CD4-positive, alpha-beta T cell (primary cell): ENCODE measurements at regions not wholly inside any gene's neighbourhood (a gene's known extent, or its start where the extent isn't known, plus 50 kb on each side); places are given as distances from the start of the nearest gene placed in this dataset.

Experiments
- ATAC-seq: fragments of 200-7000 bp; cut with Tn5 transposase; one replicate; pipeline ENCODE4 v1.10.0; 2022; ENCODE audit warnings: mild to moderate bottlenecking; ENCODE audit not compliant: poor library complexity
- CTCF ChIA-PET: fragments of 350-600 bp; sonication (Branson Sonifier 250); formaldehyde crosslinking; loops from one replicate; lab custom pipeline; 2021; ENCODE audit warnings: antibody characterized with exemption, inconsistent platforms; lab: Charles Lee
- POLR2A ChIA-PET: fragments of 350-600 bp; sonication (Branson Sonifier 250); formaldehyde crosslinking; loops from one replicate; lab custom pipeline; 2021; ENCODE audit warnings: antibody characterized with exemption, inconsistent platforms; lab: Charles Lee
- DNase-seq, 14 experiments: peaks; one replicate each; pipeline ENCODE4 v3.0.0-alpha.2; 2013 to 2020; ENCODE audit warnings: mixed read lengths in 2 of 14
- H3K27ac ChIP-seq, 2 donors: one replicate each; pipeline versions ENCODE4 v1.5.1 to v1.7.0; 2013; ENCODE audit warnings: low read length in 2 of 2, low read depth in 1 of 2, mild to moderate bottlenecking in 1 of 2
- H3K27me3 ChIP-seq, 2 experiments: 1 replicate in 1 of 2; 2 replicates in 1 of 2; pipeline versions ENCODE4 v1.6.1 to v1.7.0; 2013; ENCODE audit warnings: low read length in 2 of 2, control low read depth in 1 of 2, mild to moderate bottlenecking in 1 of 2, moderate library complexity in 1 of 2; ENCODE audit not compliant: insufficient read depth in 2 of 2, control insufficient read depth in 1 of 2
- H3K36me3 ChIP-seq: one replicate; pipeline ENCODE4 v1.6.1; 2013; ENCODE audit warnings: low read length, control low read depth; ENCODE audit not compliant: insufficient read depth
- H3K4me1 ChIP-seq: one replicate; pipeline ENCODE4 v1.6.1; 2013; ENCODE audit warnings: low read length, control low read depth; ENCODE audit not compliant: insufficient read depth
- H3K4me3 ChIP-seq: one replicate; pipeline ENCODE4 v1.5.1; 2013; ENCODE audit warnings: mild to moderate bottlenecking, low read length, moderate library complexity
- H3K9me3 ChIP-seq, 2 experiments: 1 replicate in 1 of 2; 2 replicates in 1 of 2; pipeline versions ENCODE4 v1.6.1 to v1.7.0; 2013; ENCODE audit warnings: low read length in 2 of 2, mild to moderate bottlenecking in 2 of 2, control low read depth in 1 of 2, moderate library complexity in 1 of 2; ENCODE audit not compliant: control insufficient read depth in 1 of 2, insufficient read depth in 1 of 2
- H3K27ac Mint-ChIP-seq: one replicate; pipeline ENCODE4 v1.8.0; 2020; ENCODE audit warnings: mixed read lengths
- H3K27me3 Mint-ChIP-seq: one replicate; pipeline ENCODE4 v1.8.0; 2021; ENCODE audit warnings: mixed read lengths
- H3K36me3 Mint-ChIP-seq: one replicate; pipeline ENCODE4 v1.8.0; 2021; ENCODE audit warnings: low read depth, mixed read lengths
- H3K4me1 Mint-ChIP-seq: one replicate; pipeline ENCODE4 v1.8.0; 2021; ENCODE audit warnings: low read depth, mixed read lengths
- H3K4me3 Mint-ChIP-seq: one replicate; pipeline ENCODE4 v1.8.0; 2020; ENCODE audit warnings: mild to moderate bottlenecking, mixed read lengths
- H3K9me3 Mint-ChIP-seq: one replicate; pipeline ENCODE4 v1.8.0; 2020; ENCODE audit warnings: mixed read lengths
- intact Hi-C, 2 experiments: fragments of 100-400 bp; cut with DNase I in 1 of 2; cut with micrococcal nuclease in 1 of 2; formaldehyde crosslinking; loops; one replicate each; pipeline versions ENCODE4 v1.15.1 to v1.9.0; 2023 to 2025; cut with DNase I, micrococcal nuclease
- TF ChIP-seq, protein P1 (sequence below): fragments of 200-600 bp; IDR thresholded peaks from one replicate; pipeline ENCODE4 v1.8.0; 2022; ENCODE audit warnings: antibody characterized with exemption, mild to moderate bottlenecking

DNA sequence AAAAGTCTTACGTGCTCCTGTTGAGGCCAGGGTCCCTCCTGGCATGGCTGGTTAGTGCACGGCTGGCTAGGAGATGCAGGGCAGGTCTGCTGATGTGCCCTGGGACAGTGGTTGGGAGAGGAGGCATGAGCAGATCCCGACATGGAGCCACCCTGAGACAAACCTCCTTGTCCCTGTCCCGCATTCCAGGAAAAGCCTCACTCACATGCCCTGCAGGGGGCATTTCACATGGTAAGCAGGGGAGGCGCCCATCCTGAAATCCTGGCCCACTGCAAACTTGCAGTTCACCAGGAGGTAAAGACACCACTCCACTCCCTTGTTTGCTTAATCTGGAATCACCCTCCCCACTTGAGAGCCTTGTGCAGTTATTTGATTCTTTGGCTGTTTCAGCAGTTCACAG lies 116.7 kb upstream of the SLC24A3 start:
- CTCF ChIA-PET, result no interaction called here
- H3K4me3 ChIP-seq, result no peak overlapping the region
- POLR2A ChIA-PET, result no interaction called here
- Mint-ChIP-seq H3K27ac (no peak overlapping the region), H3K4me1 (no peaks in the 10 kb centered on the region), H3K9me3 (no peaks in the 10 kb centered on the region), H3K4me3 (no peak overlapping the region), H3K27me3 (no peaks in the 10 kb centered on the region), H3K36me3 (no peaks in the 10 kb centered on the region)
- H3K27me3 ChIP-seq, result no peaks in the 10 kb centered on the region
- no peak overlapping the region for H3K27ac ChIP-seq
- no peak for ATAC-seq
- no peak for DNase-seq
- TF ChIP-seq, protein P1, sequence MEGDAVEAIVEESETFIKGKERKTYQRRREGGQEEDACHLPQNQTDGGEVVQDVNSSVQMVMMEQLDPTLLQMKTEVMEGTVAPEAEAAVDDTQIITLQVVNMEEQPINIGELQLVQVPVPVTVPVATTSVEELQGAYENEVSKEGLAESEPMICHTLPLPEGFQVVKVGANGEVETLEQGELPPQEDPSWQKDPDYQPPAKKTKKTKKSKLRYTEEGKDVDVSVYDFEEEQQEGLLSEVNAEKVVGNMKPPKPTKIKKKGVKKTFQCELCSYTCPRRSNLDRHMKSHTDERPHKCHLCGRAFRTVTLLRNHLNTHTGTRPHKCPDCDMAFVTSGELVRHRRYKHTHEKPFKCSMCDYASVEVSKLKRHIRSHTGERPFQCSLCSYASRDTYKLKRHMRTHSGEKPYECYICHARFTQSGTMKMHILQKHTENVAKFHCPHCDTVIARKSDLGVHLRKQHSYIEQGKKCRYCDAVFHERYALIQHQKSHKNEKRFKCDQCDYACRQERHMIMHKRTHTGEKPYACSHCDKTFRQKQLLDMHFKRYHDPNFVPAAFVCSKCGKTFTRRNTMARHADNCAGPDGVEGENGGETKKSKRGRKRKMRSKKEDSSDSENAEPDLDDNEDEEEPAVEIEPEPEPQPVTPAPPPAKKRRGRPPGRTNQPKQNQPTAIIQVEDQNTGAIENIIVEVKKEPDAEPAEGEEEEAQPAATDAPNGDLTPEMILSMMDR, result no peak
- H3K36me3 ChIP-seq, result no peaks in the 10 kb centered on the region
- no peaks in the 10 kb centered on the region for H3K4me1 ChIP-seq
- H3K9me3 ChIP-seq, result peaks cover 0 to 3% of the 10 kb centered on the region in 2 experiments
- intact Hi-C loops, result no loop called here

DNA sequence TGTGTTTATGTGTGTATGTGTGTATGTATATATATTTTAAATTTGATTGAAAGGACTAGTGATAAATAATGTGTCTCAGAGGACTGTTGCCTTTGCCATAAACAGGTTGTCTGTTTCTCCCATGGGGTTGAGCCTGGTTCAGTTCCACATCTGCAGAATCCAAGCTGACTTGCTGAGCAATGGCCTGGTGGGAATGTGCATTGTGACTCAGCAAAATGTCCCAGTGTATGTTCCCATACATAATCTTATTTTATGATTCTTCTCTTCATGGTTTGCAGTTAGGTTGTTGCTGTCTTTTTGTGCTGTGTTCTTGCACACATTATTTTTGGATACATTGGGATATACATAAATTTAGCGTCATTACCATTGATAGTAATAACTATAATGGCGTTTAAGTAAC lies 115.6 kb upstream of the SLC24A3 start:
- no peaks in the 10 kb centered on the region for H3K9me3 Mint-ChIP-seq
- Histone ChIP-seq H3K4me1 (no peaks in the 10 kb centered on the region), H3K4me3 (no peak overlapping the region), H3K9me3 (no peaks in the 10 kb centered on the region), H3K36me3 (no peaks in the 10 kb centered on the region), H3K27ac (no peak overlapping the region), H3K27me3 (no peaks in the 10 kb centered on the region)
- TF ChIP-seq, protein P1, result no peak
- ChIA-PET CTCF (no interaction called here), POLR2A (no interaction called here)
- no peaks in the 10 kb centered on the region for H3K4me1 Mint-ChIP-seq
- intact Hi-C loops, result no loop called here
- ATAC-seq (no peak), DNase-seq (no peak)
- H3K4me3 Mint-ChIP-seq, result no peak overlapping the region
- no peaks in the 10 kb centered on the region for H3K27me3 Mint-ChIP-seq
- no peak overlapping the region for H3K27ac Mint-ChIP-seq
- H3K36me3 Mint-ChIP-seq, result no peaks in the 10 kb centered on the region

DNA sequence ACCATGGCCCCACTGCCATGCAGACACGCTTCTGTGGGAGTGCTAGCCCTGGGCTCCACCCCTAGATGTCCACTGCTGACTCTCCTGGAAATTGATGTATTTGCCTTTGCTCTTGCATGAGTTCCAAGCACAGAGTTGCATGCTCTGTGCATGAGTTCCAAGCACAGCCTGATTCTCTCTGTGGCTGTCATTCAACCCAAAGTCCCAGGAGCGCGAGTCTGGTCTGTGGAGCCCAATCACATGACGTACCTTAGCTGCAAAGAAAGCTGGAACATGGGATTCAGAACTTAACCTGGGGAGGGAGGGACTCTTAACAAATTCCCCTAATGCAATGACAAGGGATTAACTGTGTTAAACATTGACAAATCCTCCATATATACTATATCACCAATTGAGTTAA lies 114.3 kb upstream of the SLC24A3 start:
- no peaks in the 10 kb centered on the region for H3K4me1 Mint-ChIP-seq
- POLR2A ChIA-PET, result no interaction called here

More for the DNA sequence above, 114.3 kb upstream of the SLC24A3 start:
- no peak overlapping the region for H3K4me3 ChIP-seq
- DNase-seq (no peak), ATAC-seq (no peak)
- Mint-ChIP-seq H3K36me3 (no peaks in the 10 kb centered on the region), H3K4me3 (no peak overlapping the region), H3K27ac (no peak overlapping the region), H3K9me3 (no peaks in the 10 kb centered on the region), H3K27me3 (no peaks in the 10 kb centered on the region)
- no peaks in the 10 kb centered on the region for H3K9me3 ChIP-seq
- intact Hi-C loops, result no loop called here
- CTCF ChIA-PET, result no interaction called here
- H3K27ac ChIP-seq, result no peak overlapping the region
- no peaks in the 10 kb centered on the region for H3K36me3 ChIP-seq
- TF ChIP-seq, protein P1, result no peak
- no peaks in the 10 kb centered on the region for H3K4me1 ChIP-seq
- H3K27me3 ChIP-seq, result no peaks in the 10 kb centered on the region
